Body of pancreas (tissue), 4 donors: ENCODE measurements at regions not wholly inside any gene's neighbourhood (a gene's known extent, or its start where the extent isn't known, plus 50 kb on each side); places are given as distances from the start of the nearest gene placed in this dataset.

Experiments used
- ATAC-seq: fragments of 150-250 bp; one replicate; pipeline ENCODE4 v1.9.1; 2016
- DNase-seq, 4 donors: peaks; one replicate each; pipeline ENCODE4 v3.0.0-alpha.2; 2019
- H3K27ac ChIP-seq, 4 donors: fragments of 200-600 bp; sonication (generic); 1 replicate in 3 of 4; 2 replicates in 1 of 4; pipeline versions ENCODE4 v1.5.1 to v1.6.1; 2016 to 2019; ENCODE audit warnings: mild to moderate bottlenecking in 1 of 4, mixed read lengths in 1 of 4, moderate library complexity in 1 of 4
- H3K27me3 ChIP-seq, 2 donors: fragments of 200-600 bp; sonication (generic); one replicate each; pipeline ENCODE4 v1.6.0; 2016; ENCODE audit warnings: mild to moderate bottlenecking in 1 of 2
- H3K36me3 ChIP-seq, 2 donors: fragments of 200-600 bp; sonication (generic); replicated peaks in 1 of 2; 2 replicates each; pipeline ENCODE4 v1.5.1; 2016; ENCODE audit warnings: low read depth in 2 of 2; ENCODE audit not compliant: insufficient read depth in 1 of 2
- H3K4me1 ChIP-seq: fragments of 200-600 bp; sonication (generic); one replicate; pipeline ENCODE4 v1.6.0; 2016
- H3K4me3 ChIP-seq, 2 donors: fragments of 200-600 bp; sonication (generic); 1 replicate in 1 of 2; 2 replicates in 1 of 2; pipeline ENCODE4 v1.5.1; 2016 to 2019
- H3K9me3 ChIP-seq, 3 donors: fragments of 200-600 bp; sonication (generic); 1 replicate in 2 of 3; 2 replicates in 1 of 3; pipeline ENCODE4 v1.5.1; 2016
- POLR2A ChIP-seq, 3 donors: fragments of 450-650 bp; IDR thresholded peaks; one replicate each; pipeline ENCODE4 v1.6.1; 2016; ENCODE audit warnings: antibody characterized with exemption in 3 of 3, mild to moderate bottlenecking in 2 of 3
- WGBS, 2 donors: methylation state at CpG; one replicate each; pipeline ENCODE4 v1.1.5; 2017; 5-methylcytosine and 5-hydroxymethylcytosine counted together
- intact Hi-C: fragments of 100-400 bp; cut with DNase I; formaldehyde crosslinking; loops from one replicate; pipeline ENCODE4 v1.15.1; 2023
- TF ChIP-seq, protein P1 (sequence below), 7 experiments: fragments of 450-650 bp in 4 of 7; fragments of 200-600 bp in 3 of 7; sonication (generic) in 3 of 7; IDR thresholded peaks; one replicate each; pipeline ENCODE4 v1.5.1; 2016 to 2019; ENCODE audit warnings: antibody characterized with exemption in 7 of 7

GRCh38 chr2:235381261-235381912, 112.5 kb upstream of the AGAP1 start:
- no peak for TF ChIP-seq POLR2A (IDR thresholded peaks at IDR 0.05)
- TF ChIP-seq, protein P1, sequence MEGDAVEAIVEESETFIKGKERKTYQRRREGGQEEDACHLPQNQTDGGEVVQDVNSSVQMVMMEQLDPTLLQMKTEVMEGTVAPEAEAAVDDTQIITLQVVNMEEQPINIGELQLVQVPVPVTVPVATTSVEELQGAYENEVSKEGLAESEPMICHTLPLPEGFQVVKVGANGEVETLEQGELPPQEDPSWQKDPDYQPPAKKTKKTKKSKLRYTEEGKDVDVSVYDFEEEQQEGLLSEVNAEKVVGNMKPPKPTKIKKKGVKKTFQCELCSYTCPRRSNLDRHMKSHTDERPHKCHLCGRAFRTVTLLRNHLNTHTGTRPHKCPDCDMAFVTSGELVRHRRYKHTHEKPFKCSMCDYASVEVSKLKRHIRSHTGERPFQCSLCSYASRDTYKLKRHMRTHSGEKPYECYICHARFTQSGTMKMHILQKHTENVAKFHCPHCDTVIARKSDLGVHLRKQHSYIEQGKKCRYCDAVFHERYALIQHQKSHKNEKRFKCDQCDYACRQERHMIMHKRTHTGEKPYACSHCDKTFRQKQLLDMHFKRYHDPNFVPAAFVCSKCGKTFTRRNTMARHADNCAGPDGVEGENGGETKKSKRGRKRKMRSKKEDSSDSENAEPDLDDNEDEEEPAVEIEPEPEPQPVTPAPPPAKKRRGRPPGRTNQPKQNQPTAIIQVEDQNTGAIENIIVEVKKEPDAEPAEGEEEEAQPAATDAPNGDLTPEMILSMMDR (IDR thresholded peaks at IDR 0.05), result no peak
- no peaks in the 10 kb centered on the region for H3K4me1 ChIP-seq
- H3K27me3 ChIP-seq, result no peaks in the 10 kb centered on the region
- no peak overlapping the region for H3K27ac ChIP-seq
- H3K4me3 ChIP-seq, result no peak overlapping the region
- no peaks in the 10 kb centered on the region for H3K9me3 ChIP-seq
- DNase-seq (no peak), ATAC-seq (no peak)
- intact Hi-C loops, result no loop called here
- H3K36me3 ChIP-seq, result no peaks in the 10 kb centered on the region
- 63 to 87% methylated on average over 2 of the region's 2 CpGs for WGBS, 2 donors

DNA sequence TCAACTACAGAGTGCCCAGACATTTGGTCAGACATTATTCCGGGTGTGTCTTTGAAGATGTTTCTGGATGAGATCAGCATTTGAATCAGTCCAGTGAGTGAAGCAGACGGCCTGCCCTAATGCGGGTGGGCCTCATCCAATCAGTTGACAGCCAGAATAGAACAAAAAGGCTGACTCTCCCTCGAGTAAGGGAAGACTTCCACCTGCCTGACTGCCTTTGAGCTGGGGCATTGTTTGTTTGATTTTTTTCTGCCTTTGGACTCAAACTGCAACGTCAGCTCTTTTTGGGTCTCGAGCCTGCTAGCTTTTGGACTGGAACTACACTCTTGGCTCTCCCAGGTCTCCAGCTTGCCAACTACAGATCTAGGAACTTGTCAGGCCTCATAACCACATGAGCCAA, 111.7 kb upstream of the AGAP1 start:
- TF ChIP-seq, protein P1 (IDR thresholded peaks at IDR 0.05), result no peak
- TF ChIP-seq POLR2A (IDR thresholded peaks at IDR 0.05), result no peak
- no peak for ATAC-seq

DNA sequence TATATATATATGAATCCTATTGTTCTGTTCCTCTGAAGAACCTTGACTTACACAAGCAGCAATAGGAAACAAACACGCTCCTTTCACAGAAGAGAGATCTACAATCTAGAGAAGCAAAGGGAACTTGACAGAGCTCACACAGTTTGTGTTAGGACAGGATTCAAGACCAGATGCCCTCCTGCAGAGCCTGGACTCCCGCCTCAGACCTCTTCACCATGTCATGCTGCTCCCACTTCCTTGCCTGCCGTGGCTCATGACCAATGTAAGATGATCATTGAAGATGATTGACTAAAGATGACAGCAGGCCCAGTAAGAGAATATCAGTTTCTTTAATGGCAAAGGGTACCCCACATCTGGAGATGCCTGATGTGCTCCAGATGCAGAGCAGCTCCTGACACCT, 111.2 kb upstream of the AGAP1 start:
- intact Hi-C loops, result no loop called here
- no peak for DNase-seq
- H3K36me3 ChIP-seq, result no peaks in the 10 kb centered on the region

More for the DNA sequence above, 111.7 kb upstream of the AGAP1 start:
- Histone ChIP-seq H3K9me3 (no peaks in the 10 kb centered on the region), H3K27me3 (no peaks in the 10 kb centered on the region), H3K4me3 (no peak overlapping the region), H3K36me3 (no peaks in the 10 kb centered on the region), H3K4me1 (no peaks in the 10 kb centered on the region), H3K27ac (no peak overlapping the region)
- no peak for DNase-seq
- 65 to 67% methylated on average over 6 of the region's 6 CpGs for WGBS, 2 donors
- intact Hi-C loops, result no loop called here

GRCh38 chr2:235383272-235383843, 110.5 kb upstream of the AGAP1 start:
- intact Hi-C loops, result no loop called here

More for the DNA sequence above, 111.2 kb upstream of the AGAP1 start:
- ATAC-seq, result no peak
- Histone ChIP-seq H3K9me3 (no peaks in the 10 kb centered on the region), H3K27ac (no peak overlapping the region), H3K27me3 (no peaks in the 10 kb centered on the region), H3K4me1 (no peaks in the 10 kb centered on the region), H3K4me3 (no peak overlapping the region)
- 89 to 98% methylated on average over 3 of the region's 3 CpGs for WGBS, 2 donors
- TF ChIP-seq, protein P1 (IDR thresholded peaks at IDR 0.05), result no peak
- no peak for TF ChIP-seq POLR2A (IDR thresholded peaks at IDR 0.05)

More at GRCh38 chr2:235383272-235383843, 110.5 kb upstream of the AGAP1 start:
- H3K4me1 ChIP-seq, result no peaks in the 10 kb centered on the region
- 84 to 91% methylated on average over 8 of the region's 8 CpGs for WGBS, 2 donors
- no peak for ATAC-seq
- H3K36me3 ChIP-seq, result no peaks in the 10 kb centered on the region
- no peak for DNase-seq
- no peak overlapping the region for H3K27ac ChIP-seq
- TF ChIP-seq POLR2A (IDR thresholded peaks at IDR 0.05), result no peak
- TF ChIP-seq, protein P1 (IDR thresholded peaks at IDR 0.05), result no peak
- no peaks in the 10 kb centered on the region for H3K27me3 ChIP-seq
- no peak overlapping the region for H3K4me3 ChIP-seq
- H3K9me3 ChIP-seq, result no peaks in the 10 kb centered on the region
